GM12878 (cell line): ENCODE measurements at regions not wholly inside any gene's neighbourhood (a gene's known extent, or its start where the extent isn't known, plus 50 kb on each side); places are given as distances from the start of the nearest gene placed in this dataset.

Source experiments
- CHD2 ChIP-seq: IDR thresholded peaks from 2 replicates; pipeline ENCODE4 v1.6.1; 2011; ENCODE audit warnings: low read depth, low read length, improper control_type of control experiment, borderline replicate concordance
- CHD4 ChIP-seq: fragments of 200-600 bp; sonication (generic); IDR thresholded peaks from 2 replicates; pipeline ENCODE4 v1.6.1; 2016; ENCODE audit warnings: mild to moderate bottlenecking
- FOXM1 ChIP-seq: IDR thresholded peaks from 2 replicates; pipeline ENCODE4 v1.6.1; 2012; ENCODE audit warnings: low read depth, mild to moderate bottlenecking, inconsistent platforms, low read length, moderate library complexity
- HDAC2 ChIP-seq: fragments of 200-600 bp; sonication (generic); IDR thresholded peaks from 2 replicates; pipeline ENCODE4 v1.6.1; 2017
- HDGF ChIP-seq: fragments of 450-650 bp; IDR thresholded peaks from 2 replicates; pipeline ENCODE4 v1.6.1; 2016; ENCODE audit warnings: antibody characterized with exemption
- IRF5 ChIP-seq: fragments of 450-650 bp; IDR thresholded peaks from 2 replicates; pipeline ENCODE4 v1.6.1; 2017; ENCODE audit warnings: borderline replicate concordance
- JUND ChIP-seq: IDR thresholded peaks from 2 replicates; pipeline ENCODE4 v1.6.1; 2012; ENCODE audit warnings: low read depth, mild to moderate bottlenecking, low read length, improper control_type of control experiment, moderate library complexity
- MTA3 ChIP-seq: IDR thresholded peaks from 2 replicates; pipeline ENCODE4 v1.6.1; 2012; ENCODE audit warnings: low read length, inconsistent platforms, borderline replicate concordance
- NFIC ChIP-seq: IDR thresholded peaks from 2 replicates; pipeline ENCODE4 v1.6.1; 2012; ENCODE audit warnings: low read depth, mild to moderate bottlenecking, inconsistent platforms, low read length, moderate library complexity
- NKRF ChIP-seq: fragments of 450-650 bp; conservative IDR thresholded peaks from 2 replicates; pipeline ENCODE4 v1.6.1; 2017; ENCODE audit warnings: mild to moderate bottlenecking, moderate library complexity
- PAX8 ChIP-seq: fragments of 450-650 bp; IDR thresholded peaks from 2 replicates; pipeline ENCODE4 v1.6.1; 2017; ENCODE audit warnings: mild to moderate bottlenecking, moderate library complexity
- POLR2A ChIP-seq: IDR thresholded peaks from 2 replicates; pipeline ENCODE4 v1.6.1; 2011; ENCODE audit warnings: low read depth, mild to moderate bottlenecking, low read length
- RELA ChIP-seq: fragments of 450-650 bp; IDR thresholded peaks from 2 replicates; pipeline ENCODE4 v1.8.0; 2014; ENCODE audit warnings: borderline replicate concordance; ENCODE audit not compliant: partially characterized antibody
- SMC3 ChIP-seq: IDR thresholded peaks from 2 replicates; pipeline ENCODE4 v1.6.1; 2011; ENCODE audit warnings: low read length, improper control_type of control experiment, borderline replicate concordance
- STAT1 ChIP-seq: fragments of 450-650 bp; conservative IDR thresholded peaks from 2 replicates; pipeline ENCODE4 v1.6.1; 2014; ENCODE audit warnings: antibody characterized with exemption, mild to moderate bottlenecking
- SUPT20H ChIP-seq: IDR thresholded peaks from 2 replicates; pipeline ENCODE4 v1.6.1; 2011; ENCODE audit warnings: low read depth, mild to moderate bottlenecking, low read length, moderate library complexity, borderline replicate concordance; ENCODE audit not compliant: control insufficient read depth
- ZBTB11 ChIP-seq: fragments of 450-650 bp; formaldehyde crosslinking; IDR thresholded peaks from 2 replicates; pipeline ENCODE4 v1.5.0; 2022; ENCODE audit warnings: mild to moderate bottlenecking, missing genetic modification characterization
- ZNF217 ChIP-seq: fragments of 450-650 bp; IDR thresholded peaks from 2 replicates; pipeline ENCODE4 v1.6.1; 2017; ENCODE audit warnings: antibody characterized with exemption, mild to moderate bottlenecking
- ZNF384 ChIP-seq: IDR thresholded peaks from 2 replicates; pipeline ENCODE4 v1.6.1; 2012; ENCODE audit warnings: low read depth, mild to moderate bottlenecking, low read length, improper control_type of control experiment, borderline replicate concordance
- ZNF687 ChIP-seq: fragments of 450-650 bp; IDR thresholded peaks from 2 replicates; pipeline ENCODE4 v1.6.1; 2017; ENCODE audit warnings: mild to moderate bottlenecking, moderate library complexity

- TF ChIP-seq ZBTB11, result no peak
- no peak for TF ChIP-seq STAT1
- peak; percentile 67; the same call in 1 of the 2 replicates for TF ChIP-seq CHD2
- TF ChIP-seq FOXM1, result no peak
- no peak for TF ChIP-seq HDAC2
- no peak for TF ChIP-seq JUND
- TF ChIP-seq MTA3, result no peak
- no peak for TF ChIP-seq NKRF
- TF ChIP-seq ZNF217, result peak; percentile 94
- no peak; the same call in 1 of the 2 replicates for TF ChIP-seq ZNF687
- no peak for TF ChIP-seq CHD4
- TF ChIP-seq HDGF, result no peak
- TF ChIP-seq ZNF384, result no peak
- no peak for TF ChIP-seq NFIC
- TF ChIP-seq RELA, result peak; percentile 43
- no peak for TF ChIP-seq POLR2A
- no peak for TF ChIP-seq SUPT20H
- no peak for TF ChIP-seq PAX8
- TF ChIP-seq SMC3, result no peak
- TF ChIP-seq IRF5, result no peak
Measured at GRCh38 chr2:8576525-8577167, 105.2 kb upstream of the ID2 start (continued).
